Mucosa of descending colon (tissue), 3 donors: ENCODE measurements at regions not wholly inside any gene's neighbourhood (a gene's known extent, or its start where the extent isn't known, plus 50 kb on each side); places are given as distances from the start of the nearest gene placed in this dataset.
"Not testable (repeated sequence)": the region's sequence is repeated elsewhere in the genome, so short reads cannot be mapped to it uniquely, and the experiment has no call there.

Experiments used
- ATAC-seq: fragments of 200-7000 bp; cut with Tn5 transposase; one replicate; pipeline ENCODE4 v1.9.1; 2020; ENCODE audit warnings: mild to moderate bottlenecking, moderate library complexity
- DNase-seq, 3 donors: peaks; one replicate each; pipeline ENCODE4 v3.0.0-alpha.2; 2020
- H3K36me3 ChIP-seq: fragments of 200-600 bp; one replicate; pipeline ENCODE4 v1.8.0; 2021; ENCODE audit warnings: low read depth, mild to moderate bottlenecking
- H3K4me1 ChIP-seq: fragments of 200-600 bp; one replicate; pipeline ENCODE4 v1.8.0; 2021; ENCODE audit warnings: low read depth, mild to moderate bottlenecking
- H3K4me3 ChIP-seq: fragments of 200-600 bp; one replicate; pipeline ENCODE4 v1.8.0; 2021; ENCODE audit warnings: mild to moderate bottlenecking
- H3K9me3 ChIP-seq: fragments of 200-600 bp; one replicate; pipeline ENCODE4 v1.8.0; 2021; ENCODE audit warnings: mild to moderate bottlenecking
- CTCF ChIP-seq: fragments of 200-600 bp; IDR thresholded peaks from one replicate; pipeline ENCODE4 v1.8.0; 2022; ENCODE audit warnings: antibody characterized with exemption, mild to moderate bottlenecking
- intact Hi-C, 2 donors: fragments of 100-400 bp; cut with DNase I in 1 of 2; cut with micrococcal nuclease in 1 of 2; formaldehyde crosslinking; loops; one replicate each; pipeline versions ENCODE4 v1.11.0 to v1.11.1; 2022; cut with DNase I, micrococcal nuclease
- donor health status: DM: no; HTN: no; CAD: no; lungs with moderate emphysema.
- donor health status: DM: no; HTN: no; CAD: no.
- donor health status: DM: no; HTN: yes; CAD: no.

GRCh38 chr5:60470881-60471280, 229.1 kb downstream of the DEPDC1B start:
- Histone ChIP-seq H3K4me3 (no peak overlapping the region), H3K4me1 (no peaks in the 10 kb centered on the region), H3K36me3 (no peaks in the 10 kb centered on the region), H3K9me3 (no peaks in the 10 kb centered on the region)
- intact Hi-C loops: no loop called here
- DNase-seq (no peak), ATAC-seq (no peak)
- TF ChIP-seq CTCF: no peak

GRCh38 chr5:60469286-60469685, 230.7 kb downstream of the DEPDC1B start:
- no peak for TF ChIP-seq CTCF
- H3K9me3 ChIP-seq: no peaks in the 10 kb centered on the region
- no peak for DNase-seq
- no peak for ATAC-seq
- H3K36me3 ChIP-seq: no peaks in the 10 kb centered on the region
- no peak overlapping the region for H3K4me3 ChIP-seq
- intact Hi-C loops: no loop called here
- no peaks in the 10 kb centered on the region for H3K4me1 ChIP-seq

- ATAC-seq (peak; percentile 56), DNase-seq (no peak)
- intact Hi-C loops: no loop called here
Measured at GRCh38 chr5:60463179-60463868, 236.6 kb downstream of the DEPDC1B start.

GRCh38 chr5:60458666-60459065, 241.3 kb downstream of the DEPDC1B start:
- intact Hi-C loops: no loop called here
- no peak for ATAC-seq
- no peaks in the 10 kb centered on the region for H3K9me3 ChIP-seq
- H3K4me3 ChIP-seq: no peak overlapping the region
- TF ChIP-seq CTCF: no peak
- no peak for DNase-seq
- no peaks in the 10 kb centered on the region for H3K36me3 ChIP-seq
- H3K4me1 ChIP-seq: no peaks in the 10 kb centered on the region

More at GRCh38 chr5:60463179-60463868, 236.6 kb downstream of the DEPDC1B start:
- H3K4me3 ChIP-seq: no peak overlapping the region
- TF ChIP-seq CTCF: no peak
- H3K36me3 ChIP-seq: no peaks in the 10 kb centered on the region
- H3K9me3 ChIP-seq: no peaks in the 10 kb centered on the region
- no peaks in the 10 kb centered on the region for H3K4me1 ChIP-seq

- Histone ChIP-seq H3K36me3 (no peaks in the 10 kb centered on the region), H3K9me3 (no peaks in the 10 kb centered on the region), H3K4me3 (no peak overlapping the region), H3K4me1 (no peaks in the 10 kb centered on the region)
- TF ChIP-seq CTCF: no peak
- intact Hi-C loops: no loop called here
- no peak for ATAC-seq
- DNase-seq: no peak
Measured at GRCh38 chr5:60457233-60457632, 242.7 kb downstream of the DEPDC1B start.

GRCh38 chr5:60455589-60455988, 244.4 kb downstream of the DEPDC1B start:
- Histone ChIP-seq H3K4me1 (no peaks in the 10 kb centered on the region), H3K4me3 (no peak overlapping the region), H3K9me3 (no peaks in the 10 kb centered on the region), H3K36me3 (no peaks in the 10 kb centered on the region)
- intact Hi-C loops: no loop called here
- TF ChIP-seq CTCF: no peak
- no peak for ATAC-seq
- DNase-seq: no peak

- intact Hi-C loops, ATAC-seq, H3K9me3 ChIP-seq, H3K4me3 ChIP-seq, H3K36me3 ChIP-seq, DNase-seq, H3K4me1 ChIP-seq: not testable (repeated sequence)
Measured at GRCh38 chr5:60454277-60454676, 245.7 kb downstream of the DEPDC1B start.
